Loucy (cell line): ENCODE measurements at regions not wholly inside any gene's neighbourhood (a gene's known extent, or its start where the extent isn't known, plus 50 kb on each side); places are given as distances from the start of the nearest gene placed in this dataset.

Experiments
- EZH2phosphoT487 ChIP-seq: fragments of 200-600 bp; IDR thresholded peaks from 2 replicates; pipeline ENCODE4 v1.6.1; 2018; ENCODE audit warnings: antibody characterized with exemption, mild to moderate bottlenecking, moderate library complexity, borderline replicate concordance
- TF ChIP-seq, protein P1 (sequence below): fragments of 200-600 bp; sonication (generic); conservative IDR thresholded peaks from 2 replicates; pipeline ENCODE4 v1.5.1; 2014; ENCODE audit warnings: mild to moderate bottlenecking, antibody characterized with exemption, low read length

DNA sequence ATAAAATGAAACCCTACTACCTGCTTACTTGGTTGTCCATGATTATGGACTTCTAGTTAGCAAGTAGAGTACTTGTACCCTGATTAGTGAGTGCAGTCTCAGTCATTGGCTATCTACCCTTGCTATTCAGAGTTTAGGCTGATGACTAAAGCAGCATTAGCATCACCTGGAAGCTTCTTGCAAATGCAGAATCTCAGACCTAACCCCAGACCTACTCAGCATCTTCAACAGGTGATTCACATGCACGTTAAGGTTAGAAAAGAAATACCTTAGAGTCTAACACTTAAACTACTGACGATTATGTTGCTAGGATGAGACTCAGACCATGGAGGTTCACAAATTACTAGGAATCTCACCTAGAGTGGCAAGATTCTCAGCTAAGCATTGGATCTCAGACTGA is 399.9 kb upstream of the FANCL start:
- TF ChIP-seq, protein P1, sequence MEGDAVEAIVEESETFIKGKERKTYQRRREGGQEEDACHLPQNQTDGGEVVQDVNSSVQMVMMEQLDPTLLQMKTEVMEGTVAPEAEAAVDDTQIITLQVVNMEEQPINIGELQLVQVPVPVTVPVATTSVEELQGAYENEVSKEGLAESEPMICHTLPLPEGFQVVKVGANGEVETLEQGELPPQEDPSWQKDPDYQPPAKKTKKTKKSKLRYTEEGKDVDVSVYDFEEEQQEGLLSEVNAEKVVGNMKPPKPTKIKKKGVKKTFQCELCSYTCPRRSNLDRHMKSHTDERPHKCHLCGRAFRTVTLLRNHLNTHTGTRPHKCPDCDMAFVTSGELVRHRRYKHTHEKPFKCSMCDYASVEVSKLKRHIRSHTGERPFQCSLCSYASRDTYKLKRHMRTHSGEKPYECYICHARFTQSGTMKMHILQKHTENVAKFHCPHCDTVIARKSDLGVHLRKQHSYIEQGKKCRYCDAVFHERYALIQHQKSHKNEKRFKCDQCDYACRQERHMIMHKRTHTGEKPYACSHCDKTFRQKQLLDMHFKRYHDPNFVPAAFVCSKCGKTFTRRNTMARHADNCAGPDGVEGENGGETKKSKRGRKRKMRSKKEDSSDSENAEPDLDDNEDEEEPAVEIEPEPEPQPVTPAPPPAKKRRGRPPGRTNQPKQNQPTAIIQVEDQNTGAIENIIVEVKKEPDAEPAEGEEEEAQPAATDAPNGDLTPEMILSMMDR = no peak
- no peak for TF ChIP-seq EZH2phosphoT487
